Neural progenitor cell (in vitro differentiated cells): ENCODE measurements at regions not wholly inside any gene's neighbourhood (a gene's known extent, or its start where the extent isn't known, plus 50 kb on each side); places are given as distances from the start of the nearest gene placed in this dataset.

Source experiments
- CTCF ChIP-seq: fragments of 200-600 bp; sonication (generic); IDR thresholded peaks from 2 replicates; pipeline ENCODE4 v1.5.1; 2017; ENCODE audit warnings: antibody characterized with exemption, mild to moderate bottlenecking
- EZH2 ChIP-seq: fragments of 200-600 bp; sonication (generic); IDR thresholded peaks from 2 replicates; pipeline ENCODE4 v1.6.1; 2017; ENCODE audit warnings: antibody characterized with exemption, mild to moderate bottlenecking, moderate library complexity

GRCh38 chr15:66894986-66895780, 170.2 kb upstream of the SMAD3 start:
- TF ChIP-seq CTCF (no peak), EZH2 (no peak)
